ENCODE measurements at regions not wholly inside any gene's neighbourhood (a gene's known extent, or its start where the extent isn't known, plus 50 kb on each side); places are given as distances from the start of the nearest gene placed in this dataset.

GRCh38 chr2:196249860-196250259, 78.5 kb upstream of the STK17B start (continued):
- TF ChIP-seq ZNF462 (CRISPR knock-in tag; IDR thresholded peaks at IDR 0.05) (no peak), ZNF331 (CRISPR knock-in tag; IDR thresholded peaks at IDR 0.05; ENCODE audit: low read depth) (no peak), EZH2phosphoT487 (IDR thresholded peaks at IDR 0.05; ENCODE audit: unreplicated experiment) (no peak)

- H3K36me3 ChIP-seq (ENCODE audit: insufficient read depth): no peaks in the 10 kb centered on the region
- H3K4me1 ChIP-seq (ENCODE audit: insufficient read depth): no peaks in the 10 kb centered on the region
- H3K27me3 ChIP-seq (ENCODE audit: insufficient read depth): no peaks in the 10 kb centered on the region
- H2AFZ ChIP-seq: no peak overlapping the region
- no peak overlapping the region for H3K4me2 ChIP-seq
- no peaks in the 10 kb centered on the region for H3F3A ChIP-seq (replicated peaks; ENCODE audit: low read depth)
- Mint-ChIP-seq H3K9me3 (no peaks in the 10 kb centered on the region), H3K4me3 (no peak overlapping the region), H3K36me3 (ENCODE audit: low read depth) (no peaks in the 10 kb centered on the region), H3K4me1 (no peaks in the 10 kb centered on the region), H3K27me3 (ENCODE audit: insufficient read depth, low read depth, poor library complexity) (peaks cover 4% of the 10 kb centered on the region), H3K27ac (no peak overlapping the region)
- ATAC-seq (no peak), DNase-seq (ENCODE audit: low spot score) (no peak)
- peaks cover 6% of the 10 kb centered on the region; the same call in 1 of the 2 replicates for H3K9me2 ChIP-seq (ENCODE audit: insufficient read depth)
- H3K4me3 ChIP-seq: no peak overlapping the region
- H3K27ac ChIP-seq (ENCODE audit: low read depth): no peak overlapping the region
- no peaks in the 10 kb centered on the region for H3K79me2 ChIP-seq (replicated peaks; ENCODE audit: insufficient read depth)
- H4K20me1 ChIP-seq (replicated peaks; ENCODE audit: insufficient read depth): no peaks in the 10 kb centered on the region
- TF ChIP-seq STAT1 (IDR thresholded peaks at IDR 0.05; ENCODE audit: unreplicated experiment) (no peak), EZH2phosphoT487 (IDR thresholded peaks at IDR 0.05; ENCODE audit: unreplicated experiment) (no peak), CTCF (conservative IDR thresholded peaks at IDR 0.05; ENCODE audit: low read depth in 2 of 2) (no peak), EZH2 (IDR thresholded peaks at IDR 0.05; ENCODE audit: low read depth, unreplicated experiment) (no peak), POLR2AphosphoS5 (IDR thresholded peaks at IDR 0.05; ENCODE audit: low read depth) (no peak), ETS1 (IDR thresholded peaks at IDR 0.05) (no peak), ZNF114 (CRISPR knock-in tag; IDR thresholded peaks at IDR 0.05) (no peak), JUNB (IDR thresholded peaks at IDR 0.05; ENCODE audit: unreplicated experiment) (no peak), CREB1 (CRISPR knock-in tag; IDR thresholded peaks at IDR 0.05; ENCODE audit: low read depth) (no peak), REST (IDR thresholded peaks at IDR 0.05; ENCODE audit: unreplicated experiment) (no peak), NANOG (IDR thresholded peaks at IDR 0.05; ENCODE audit: borderline replicate concordance) (no peak), ZNF331 (CRISPR knock-in tag; IDR thresholded peaks at IDR 0.05; ENCODE audit: low read depth) (no peak)
These were observed 79.8 kb upstream of the STK17B start for GRCh38 chr2:196251132-196251531.

All from GM23338 (cell line).